ENCODE measurements at regions not wholly inside any gene's neighbourhood (a gene's known extent, or its start where the extent isn't known, plus 50 kb on each side); places are given as distances from the start of the nearest gene placed in this dataset.

DNA sequence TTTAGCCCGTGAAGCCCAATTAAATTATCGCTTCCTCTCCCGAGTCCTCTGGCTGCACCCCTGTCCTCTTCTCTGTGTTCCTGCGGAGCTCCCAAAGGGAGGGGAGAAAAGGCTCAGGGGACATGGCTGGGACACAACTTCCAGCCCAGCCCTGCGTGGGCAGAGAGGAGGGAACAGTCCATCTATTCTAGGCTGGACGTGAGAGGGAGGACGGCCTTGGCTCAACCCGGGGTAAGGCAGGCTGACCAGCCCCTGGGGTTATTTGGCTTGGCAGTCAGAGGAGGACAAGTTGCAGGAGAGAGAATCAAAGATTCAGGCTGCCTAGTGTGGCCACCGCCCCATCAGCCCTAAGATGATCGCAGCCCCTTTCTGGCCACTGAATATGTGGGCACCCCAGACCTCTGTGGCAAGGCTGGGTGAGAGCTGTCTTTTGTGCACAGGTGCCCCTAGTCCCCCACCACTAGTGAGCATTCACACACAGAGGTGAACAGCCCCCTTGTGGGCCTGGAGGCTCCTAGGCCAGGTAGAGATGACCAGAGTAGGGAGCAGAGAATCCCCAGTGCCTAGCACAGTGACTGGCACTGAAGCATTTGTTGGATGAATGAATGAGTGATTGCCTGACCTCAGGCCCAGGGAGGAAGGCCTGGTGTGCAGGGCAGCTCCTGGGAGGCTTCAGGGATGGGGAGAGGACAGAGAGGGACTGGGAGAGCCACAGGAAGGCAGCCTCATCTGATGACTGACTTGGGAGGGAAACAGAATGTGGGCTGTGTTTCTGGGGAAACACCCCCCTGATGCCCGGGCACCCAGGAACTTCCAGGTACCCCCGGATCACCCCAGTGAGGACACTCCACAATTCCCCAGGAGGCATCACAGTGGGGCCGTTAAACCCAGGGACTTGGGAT, 133.9 kb downstream of the C9orf50 start:
- Histone ChIP-seq H3K4me1 (peaks cover 0 to 94% (median 70%) of the 10 kb centered on the region in 4 donors), H3K27me3 (no peaks in the 10 kb centered on the region), H3K4me3 (no peak overlapping the region), H3K27ac (peak overlapping the region; percentile 94 to 100 (median 95)), H3K36me3 (peaks cover 0 to 2% (median 0%) of the 10 kb centered on the region in 3 donors), H3K9me3 (no peaks in the 10 kb centered on the region)
- WGBS, 2 donors = 22 to 29% methylated on average over 6 to 13 of the region's 13 CpGs
- TF ChIP-seq EP300 (IDR thresholded peaks at IDR 0.05) (peak; percentile 66 to 97), POLR2A (IDR thresholded peaks at IDR 0.05) (peak in 1 of 2 donors; percentile 13)
- TF ChIP-seq, protein P1, sequence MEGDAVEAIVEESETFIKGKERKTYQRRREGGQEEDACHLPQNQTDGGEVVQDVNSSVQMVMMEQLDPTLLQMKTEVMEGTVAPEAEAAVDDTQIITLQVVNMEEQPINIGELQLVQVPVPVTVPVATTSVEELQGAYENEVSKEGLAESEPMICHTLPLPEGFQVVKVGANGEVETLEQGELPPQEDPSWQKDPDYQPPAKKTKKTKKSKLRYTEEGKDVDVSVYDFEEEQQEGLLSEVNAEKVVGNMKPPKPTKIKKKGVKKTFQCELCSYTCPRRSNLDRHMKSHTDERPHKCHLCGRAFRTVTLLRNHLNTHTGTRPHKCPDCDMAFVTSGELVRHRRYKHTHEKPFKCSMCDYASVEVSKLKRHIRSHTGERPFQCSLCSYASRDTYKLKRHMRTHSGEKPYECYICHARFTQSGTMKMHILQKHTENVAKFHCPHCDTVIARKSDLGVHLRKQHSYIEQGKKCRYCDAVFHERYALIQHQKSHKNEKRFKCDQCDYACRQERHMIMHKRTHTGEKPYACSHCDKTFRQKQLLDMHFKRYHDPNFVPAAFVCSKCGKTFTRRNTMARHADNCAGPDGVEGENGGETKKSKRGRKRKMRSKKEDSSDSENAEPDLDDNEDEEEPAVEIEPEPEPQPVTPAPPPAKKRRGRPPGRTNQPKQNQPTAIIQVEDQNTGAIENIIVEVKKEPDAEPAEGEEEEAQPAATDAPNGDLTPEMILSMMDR (IDR thresholded peaks at IDR 0.05) = peak in 1 of 5 experiments; percentile 7
- peak; percentile 81 to 87 for DNase-seq (ENCODE audit: low spot score in 2 of 2)

DNA sequence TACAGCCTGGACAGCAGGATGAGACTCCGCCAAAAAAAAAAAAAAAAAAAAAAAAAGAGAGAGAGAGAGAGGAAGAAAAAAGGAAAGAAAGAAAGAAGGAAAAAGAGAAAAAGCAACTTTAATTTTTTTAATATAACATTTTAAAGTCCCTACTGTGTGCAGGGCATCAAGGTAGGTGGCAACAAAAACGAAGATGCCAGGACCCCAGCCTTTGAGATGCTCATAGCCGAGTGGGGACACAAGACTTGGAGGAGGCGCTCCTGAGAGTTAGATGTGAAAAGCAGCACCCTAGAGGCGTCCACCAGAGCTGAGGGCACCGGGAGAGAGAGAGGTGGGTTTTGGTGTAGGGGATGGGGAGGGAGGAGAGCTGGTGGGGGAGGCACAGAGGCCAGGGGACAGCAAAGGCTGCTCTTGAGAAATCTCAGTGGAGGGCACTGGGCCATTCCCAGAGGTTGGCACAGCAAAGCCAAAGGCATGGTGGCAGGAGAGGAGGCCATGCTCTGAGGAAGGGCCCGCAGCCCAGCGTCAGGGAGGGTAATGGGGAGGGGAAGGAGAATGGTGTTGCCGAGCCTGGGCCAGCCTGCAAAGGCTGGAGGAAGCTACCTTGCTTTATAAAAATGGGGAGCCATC, 135.6 kb downstream of the C9orf50 start:
- H3K36me3 ChIP-seq = no peaks in the 10 kb centered on the region
- no peak overlapping the region for H3K4me3 ChIP-seq
- H3K27me3 ChIP-seq = no peaks in the 10 kb centered on the region
- 57 to 63% methylated on average over 9 of the region's 9 CpGs for WGBS, 2 donors
- H3K9me3 ChIP-seq = no peaks in the 10 kb centered on the region
- H3K27ac ChIP-seq = peak overlapping the region; percentile 94 to 100 (median 95)
- TF ChIP-seq EP300 (IDR thresholded peaks at IDR 0.05) (no peak), POLR2A (IDR thresholded peaks at IDR 0.05) (no peak)
- TF ChIP-seq, protein P1 (IDR thresholded peaks at IDR 0.05) = no peak
- no peak for DNase-seq (ENCODE audit: low spot score in 2 of 2)
- peaks cover 0 to 94% (median 70%) of the 10 kb centered on the region in 4 donors for H3K4me1 ChIP-seq

DNA sequence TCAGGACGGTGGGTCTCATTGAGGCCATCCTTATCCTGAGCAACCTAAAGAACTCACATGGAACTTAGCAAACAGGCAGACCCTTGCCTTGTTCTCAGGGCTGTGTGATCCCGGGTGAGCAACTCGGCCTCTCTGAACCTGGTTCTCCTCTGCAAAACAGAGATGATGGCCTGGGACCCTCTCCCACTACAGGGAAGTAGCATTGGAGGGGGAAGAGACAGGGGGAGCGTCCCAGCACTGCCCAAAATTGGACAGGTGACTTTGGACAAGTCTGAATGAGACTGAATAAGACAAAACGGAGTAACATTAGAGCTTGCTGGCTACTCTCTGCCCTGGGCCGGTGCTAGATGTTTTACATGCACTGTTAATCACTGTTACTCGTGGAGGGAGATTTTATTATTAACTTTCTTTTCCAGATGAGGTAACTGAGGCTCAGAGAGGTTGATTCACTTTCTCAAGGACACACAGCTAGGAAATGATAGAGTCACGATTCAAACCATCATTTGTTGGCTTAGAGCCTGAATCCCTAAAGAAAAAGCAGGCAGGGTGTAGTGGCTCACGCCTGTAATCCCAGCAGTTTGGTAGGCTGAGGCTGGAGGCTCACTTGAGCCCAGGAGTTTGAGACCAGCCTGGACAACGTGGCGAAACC, 136.4 kb downstream of the C9orf50 start:
- Histone ChIP-seq H3K27ac (peak overlapping the region; percentile 94 to 100 (median 96)), H3K36me3 (no peaks in the 10 kb centered on the region), H3K27me3 (no peaks in the 10 kb centered on the region), H3K9me3 (no peaks in the 10 kb centered on the region), H3K4me1 (peaks cover 0 to 94% (median 66%) of the 10 kb centered on the region in 4 donors), H3K4me3 (peak overlapping the region in 1 of 4 donors; percentile 24)
- WGBS, 2 donors = 69 to 75% methylated on average over 10 to 11 of the region's 11 CpGs
- no peak for DNase-seq (ENCODE audit: low spot score in 2 of 2)
- TF ChIP-seq POLR2A (IDR thresholded peaks at IDR 0.05) = no peak
- TF ChIP-seq, protein P1 (IDR thresholded peaks at IDR 0.05) = no peak
- TF ChIP-seq EP300 (IDR thresholded peaks at IDR 0.05) = no peak

DNA sequence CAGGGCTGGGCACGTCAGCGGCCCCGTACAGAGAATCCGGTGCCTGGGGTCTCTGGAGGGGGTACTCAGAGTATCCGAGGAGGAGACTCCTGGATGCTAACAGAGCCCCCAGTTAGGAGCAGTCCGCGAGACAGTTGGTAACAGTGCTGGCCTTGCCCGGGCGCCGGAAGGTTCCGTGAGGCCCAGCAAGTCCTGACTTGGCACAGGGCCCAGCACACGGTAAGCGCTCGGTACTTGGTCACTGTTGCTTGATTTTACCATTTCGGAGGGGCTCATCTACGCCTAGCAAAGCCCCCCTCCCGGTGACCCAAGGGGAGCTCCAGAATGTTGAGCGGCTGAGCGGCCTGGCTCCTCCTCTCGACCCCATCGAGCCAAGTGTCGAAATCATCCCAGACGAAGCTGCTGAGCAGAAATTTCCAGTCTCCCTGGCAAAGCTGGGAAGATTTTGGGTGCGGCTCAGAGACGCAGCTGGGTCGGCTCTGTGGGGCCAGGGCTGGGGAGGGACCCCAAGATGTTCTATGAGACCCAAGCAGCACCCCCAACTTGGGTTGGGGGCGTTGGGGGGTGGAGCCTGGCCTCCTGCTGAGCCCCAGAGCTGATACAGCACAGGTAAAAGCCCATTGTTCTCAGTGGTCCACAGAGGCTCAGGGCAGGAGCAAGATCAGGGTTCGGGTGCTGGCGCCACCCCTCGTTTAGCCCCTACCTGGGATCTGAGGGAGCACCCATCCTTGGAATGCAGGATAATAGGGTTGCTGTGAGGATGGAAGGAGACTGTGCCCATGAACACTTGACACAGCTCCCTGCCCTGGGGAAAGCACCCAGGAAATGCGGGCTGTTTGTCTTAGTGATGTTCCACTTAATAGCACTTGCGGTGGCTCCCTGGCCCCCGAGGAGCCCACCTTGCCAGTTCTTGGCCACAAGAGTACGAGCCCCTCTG, 137.2 kb downstream of the C9orf50 start:
- DNase-seq (ENCODE audit: low spot score in 2 of 2) = peak; percentile 83 to 92
- Histone ChIP-seq H3K4me3 (peak overlapping the region; percentile 29 to 61 (median 56)), H3K27ac (peak overlapping the region; percentile 94 to 100 (median 96)), H3K9me3 (no peaks in the 10 kb centered on the region), H3K4me1 (peaks cover 0 to 94% (median 68%) of the 10 kb centered on the region in 4 donors), H3K27me3 (no peaks in the 10 kb centered on the region), H3K36me3 (no peaks in the 10 kb centered on the region)
- TF ChIP-seq POLR2A (IDR thresholded peaks at IDR 0.05) = peak; percentile 62 to 78
- peak; percentile 87 to 97 for TF ChIP-seq EP300 (IDR thresholded peaks at IDR 0.05)
- TF ChIP-seq, protein P1 (IDR thresholded peaks at IDR 0.05) = no peak
- 8 to 13% methylated on average over 20 to 23 of the region's 34 CpGs for WGBS, 2 donors
